WTC11 (cell line): ENCODE measurements at regions not wholly inside any gene's neighbourhood (a gene's known extent, or its start where the extent isn't known, plus 50 kb on each side); places are given as distances from the start of the nearest gene placed in this dataset.

ENCODE experiments used
- ATAC-seq: fragments of 200-7000 bp; cut with Tn5 transposase; 2 replicates; pipeline ENCODE4 v1.10.0; 2021; ENCODE audit warnings: mild to moderate bottlenecking, moderate library complexity
- CTCF ChIA-PET: fragments of 300-600 bp; sonication (Branson Sonifier 250); formaldehyde crosslinking; loops from one replicate; lab custom pipeline; 2021; ENCODE audit warnings: antibody characterized with exemption; lab: Charles Lee
- POLR2A ChIA-PET: fragments of 350-600 bp; sonication (Branson Sonifier 250); formaldehyde crosslinking; loops from one replicate; lab custom pipeline; 2021; ENCODE audit warnings: antibody characterized with exemption; lab: Charles Lee
- DNase-seq: peaks from one replicate; pipeline ENCODE4 v3.0.0; 2021; ENCODE audit warnings: low spot score
- H3K27ac Mint-ChIP-seq: 2 replicates; pipeline ENCODE4 v1.8.0; 2021; ENCODE audit warnings: mixed read lengths
- H3K27me3 Mint-ChIP-seq: 2 replicates; pipeline ENCODE4 v1.8.0; 2021; ENCODE audit warnings: low read depth, mild to moderate bottlenecking, moderate library complexity, mixed read lengths
- H3K36me3 Mint-ChIP-seq: 2 replicates; pipeline ENCODE4 v1.8.0; 2021; ENCODE audit warnings: mixed read lengths
- H3K4me1 Mint-ChIP-seq: 2 replicates; pipeline ENCODE4 v1.8.0; 2022; ENCODE audit warnings: mixed read lengths
- H3K4me3 Mint-ChIP-seq: 2 replicates; pipeline ENCODE4 v1.8.0; 2021; ENCODE audit warnings: mild to moderate bottlenecking, moderate library complexity, mixed read lengths
- H3K9me3 Mint-ChIP-seq: 2 replicates; pipeline ENCODE4 v1.8.0; 2021; ENCODE audit warnings: mixed read lengths
- ARID4B ChIP-seq: sonication (generic); formaldehyde crosslinking; IDR thresholded peaks from 2 replicates; pipeline ENCODE4 v1.8.0; 2023; ENCODE audit warnings: missing genetic modification reagents, mild to moderate bottlenecking, borderline replicate concordance
- ATF6 ChIP-seq: sonication (generic); formaldehyde crosslinking; IDR thresholded peaks from 2 replicates; pipeline ENCODE4 v1.8.1; 2023; ENCODE audit warnings: mild to moderate bottlenecking, missing genetic modification reagents
- E2F1 ChIP-seq: sonication (generic); formaldehyde crosslinking; IDR thresholded peaks from 2 replicates; pipeline ENCODE4 v1.8.0; 2022; ENCODE audit warnings: mild to moderate bottlenecking, missing genetic modification reagents
- ETV6 ChIP-seq: sonication (generic); formaldehyde crosslinking; IDR thresholded peaks from 2 replicates; pipeline ENCODE4 v1.8.1; 2022; ENCODE audit warnings: mild to moderate bottlenecking, missing genetic modification reagents
- FOXP1 ChIP-seq: sonication (generic); formaldehyde crosslinking; IDR thresholded peaks from 2 replicates; pipeline ENCODE4 v1.8.0; 2022; ENCODE audit warnings: missing genetic modification reagents, mild to moderate bottlenecking, moderate library complexity, borderline replicate concordance
- GRHL2 ChIP-seq: fragments of 250-450 bp; sonication (Bioruptor Pico); IDR thresholded peaks from 2 replicates; pipeline ENCODE4 v1.8.0; 2022; ENCODE audit warnings: mild to moderate bottlenecking, moderate library complexity; ENCODE audit not compliant: insufficient replicate concordance, severe bottlenecking
- JUN ChIP-seq: sonication (generic); formaldehyde crosslinking; IDR thresholded peaks from 2 replicates; pipeline ENCODE4 v1.8.0; 2023; ENCODE audit warnings: mild to moderate bottlenecking, missing genetic modification reagents
- KAT7 ChIP-seq: sonication (generic); formaldehyde crosslinking; IDR thresholded peaks from 2 replicates; pipeline ENCODE4 v1.8.1; 2023; ENCODE audit warnings: missing genetic modification reagents, mild to moderate bottlenecking, borderline replicate concordance
- MAX ChIP-seq: sonication (generic); formaldehyde crosslinking; IDR thresholded peaks from 2 replicates; pipeline ENCODE4 v1.8.0; 2022; ENCODE audit warnings: mild to moderate bottlenecking, missing genetic modification reagents
- NR2C2 ChIP-seq: sonication (generic); formaldehyde crosslinking; IDR thresholded peaks from 2 replicates; pipeline ENCODE4 v1.8.0; 2022; ENCODE audit warnings: mild to moderate bottlenecking, missing genetic modification reagents
- NR3C1 ChIP-seq: sonication (generic); formaldehyde crosslinking; conservative IDR thresholded peaks from 2 replicates; pipeline ENCODE4 v1.8.1; 2023; ENCODE audit warnings: low read depth, mild to moderate bottlenecking, missing genetic modification reagents
- PREB ChIP-seq: sonication (generic); formaldehyde crosslinking; IDR thresholded peaks from 2 replicates; pipeline ENCODE4 v1.8.1; 2022; ENCODE audit warnings: mild to moderate bottlenecking, missing genetic modification reagents, moderate library complexity, borderline replicate concordance
- SMAD3 ChIP-seq: sonication (generic); formaldehyde crosslinking; IDR thresholded peaks from 2 replicates; pipeline ENCODE4 v1.8.0; 2022; ENCODE audit warnings: missing genetic modification reagents, mild to moderate bottlenecking, borderline replicate concordance
- SMAD4 ChIP-seq: sonication (generic); formaldehyde crosslinking; IDR thresholded peaks from 2 replicates; pipeline ENCODE4 v1.8.0; 2022; ENCODE audit warnings: mild to moderate bottlenecking, missing genetic modification reagents
- TEAD4 ChIP-seq: sonication (generic); formaldehyde crosslinking; IDR thresholded peaks from 2 replicates; pipeline ENCODE4 v1.8.0; 2022; ENCODE audit warnings: mild to moderate bottlenecking, missing genetic modification reagents
- USF1 ChIP-seq: sonication (generic); formaldehyde crosslinking; IDR thresholded peaks from 2 replicates; pipeline ENCODE4 v1.8.0; 2022; ENCODE audit warnings: mild to moderate bottlenecking, missing genetic modification reagents
- USF2 ChIP-seq: sonication (generic); formaldehyde crosslinking; IDR thresholded peaks from 2 replicates; pipeline ENCODE4 v1.8.1; 2023; ENCODE audit warnings: mild to moderate bottlenecking, missing genetic modification reagents, moderate library complexity
- ZNF121 ChIP-seq: sonication (generic); formaldehyde crosslinking; IDR thresholded peaks from 2 replicates; pipeline ENCODE4 v1.8.0; 2023; ENCODE audit warnings: missing genetic modification reagents
- ZNF219 ChIP-seq: sonication (generic); formaldehyde crosslinking; IDR thresholded peaks from 2 replicates; pipeline ENCODE4 v1.8.0; 2023; ENCODE audit warnings: missing genetic modification reagents, mild to moderate bottlenecking, borderline replicate concordance
- ZNF263 ChIP-seq: sonication (generic); formaldehyde crosslinking; IDR thresholded peaks from 2 replicates; pipeline ENCODE4 v1.8.1; 2022; ENCODE audit warnings: low read depth, mild to moderate bottlenecking, moderate library complexity, missing genetic modification reagents
- ZNF317 ChIP-seq: sonication (generic); formaldehyde crosslinking; IDR thresholded peaks from 2 replicates; pipeline ENCODE4 v1.8.1; 2023; ENCODE audit warnings: low read depth, mild to moderate bottlenecking, moderate library complexity, missing genetic modification reagents, borderline replicate concordance

- 0 out of 2 replicates have a peak, but pooled peaks have one; percentile 61 for TF ChIP-seq ARID4B (CRISPR knock-in tag)
- no peak for TF ChIP-seq NR2C2
- TF ChIP-seq ZNF121 (CRISPR knock-in tag), result no peak
- TF ChIP-seq ZNF317 (CRISPR knock-in tag), result no peak
- TF ChIP-seq SMAD3 (CRISPR knock-in tag), result peak; percentile 82; the same call in 1 of the 2 replicates
Measured at GRCh38 chr18:39841482-39842365, 2113.3 kb upstream of the PIK3C3 start (continued).

- ATAC-seq, result peak; percentile 4; the same call in 1 of the 2 replicates
- no peak for DNase-seq
- peak overlapping the region; percentile 92 for H3K4me3 Mint-ChIP-seq
- ChIA-PET CTCF (interaction anchor here (0.5 to 1.7 kb wide), 8 partner anchors 14 to 1846 kb away, joined by 3 to 6 read pairs (median 6); no protein-coding TSS in a partner anchor), POLR2A (interaction anchor here (0.8 to 1.0 kb wide), 2 partner anchors 102 to 112 kb away, joined by 3 to 4 read pairs; no protein-coding TSS in a partner anchor)
- H3K36me3 Mint-ChIP-seq, result no peaks in the 10 kb centered on the region
- H3K4me1 Mint-ChIP-seq, result peaks cover 28% of the 10 kb centered on the region
- H3K27ac Mint-ChIP-seq, result no peak overlapping the region
- TF ChIP-seq PREB (CRISPR knock-in tag) (no peak), MAX (CRISPR knock-in tag) (no peak), KAT7 (CRISPR knock-in tag) (no peak), ETV6 (CRISPR knock-in tag) (no peak), ZNF263 (CRISPR knock-in tag) (no peak), ATF6 (CRISPR knock-in tag) (no peak), TEAD4 (CRISPR knock-in tag) (no peak), ZNF219 (CRISPR knock-in tag) (no peak), FOXP1 (no peak), NR3C1 (CRISPR knock-in tag) (no peak), SMAD4 (CRISPR knock-in tag) (no peak), GRHL2 (CRISPR knock-in tag) (no peak), USF1 (CRISPR knock-in tag) (no peak), JUN (CRISPR knock-in tag) (no peak), USF2 (CRISPR knock-in tag) (no peak), E2F1 (CRISPR knock-in tag) (no peak)
- H3K27me3 Mint-ChIP-seq, result peaks cover 11% of the 10 kb centered on the region
- no peaks in the 10 kb centered on the region for H3K9me3 Mint-ChIP-seq
Measured at GRCh38 chr18:39840856-39841481, 2114.1 kb upstream of the PIK3C3 start.
